ENCODE measurements at regions not wholly inside any gene's neighbourhood (a gene's known extent, or its start where the extent isn't known, plus 50 kb on each side); places are given as distances from the start of the nearest gene placed in this dataset.

DNA sequence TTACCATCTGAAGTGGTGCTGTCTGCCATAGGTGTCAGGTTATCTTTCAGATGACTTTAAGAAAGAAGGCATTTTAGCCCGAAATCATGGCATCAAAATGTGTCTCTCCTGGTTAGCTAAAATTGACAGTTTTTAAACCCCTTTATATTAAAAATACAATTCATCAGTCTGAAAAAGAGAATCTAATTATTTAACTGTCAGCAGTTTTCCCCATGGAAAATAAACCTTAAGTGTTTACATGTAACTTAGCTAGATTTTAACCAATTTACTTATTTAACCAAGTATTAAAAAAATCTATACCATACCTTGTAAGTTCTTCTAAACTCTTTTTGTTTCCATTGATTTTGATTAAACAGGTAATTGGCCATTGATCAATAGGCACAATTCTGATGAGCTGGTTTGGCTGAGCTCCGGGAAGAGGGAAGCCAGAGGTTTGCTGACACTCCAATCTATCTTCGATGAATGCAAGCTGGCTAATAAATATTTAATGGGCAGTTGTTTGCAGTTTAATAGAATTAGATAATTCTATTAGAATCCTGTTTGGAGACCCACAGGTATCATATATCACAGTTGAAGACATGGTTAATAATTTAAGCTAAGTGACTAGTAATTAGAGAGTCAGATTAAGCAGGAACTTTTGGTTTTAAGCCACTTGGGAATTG, 114.0 kb downstream of the MAT2B start:
- DNase-seq (no peak), ATAC-seq (no peak)
- H3K4me1 Mint-ChIP-seq, result no peaks in the 10 kb centered on the region
- peaks cover 0 to 21% (median 7%) of the 10 kb centered on the region in 5 donors for H3K27me3 Mint-ChIP-seq
- ChIA-PET CTCF (no interaction called here), POLR2A (no interaction called here)
- Histone ChIP-seq H3K27ac (ENCODE audit: low read depth, low read length) (no peak overlapping the region), H3K4me3 (ENCODE audit: low read length) (no peak overlapping the region), H3K4me1 (ENCODE audit: control insufficient read depth in 2 of 2, insufficient read depth in 2 of 2, low read length in 2 of 2) (no peaks in the 10 kb centered on the region), H3K9me3 (ENCODE audit: control insufficient read depth in 2 of 3, low read length in 3 of 3) (no peaks in the 10 kb centered on the region), H3K27me3 (ENCODE audit: control insufficient read depth in 2 of 2, insufficient read depth in 2 of 2, low read length in 2 of 2) (no peaks in the 10 kb centered on the region), H3K36me3 (ENCODE audit: control insufficient read depth in 2 of 3, insufficient read depth in 3 of 3, low read length in 3 of 3) (no peaks in the 10 kb centered on the region)
- H3K36me3 Mint-ChIP-seq, result no peaks in the 10 kb centered on the region
- H3K4me3 Mint-ChIP-seq, result no peak overlapping the region
- intact Hi-C loops (cut with micrococcal nuclease), result no loop called here
- H3K27ac Mint-ChIP-seq, result no peak overlapping the region
- peaks cover 0 to 4% (median 0%) of the 10 kb centered on the region in 11 donors for H3K9me3 Mint-ChIP-seq

DNA sequence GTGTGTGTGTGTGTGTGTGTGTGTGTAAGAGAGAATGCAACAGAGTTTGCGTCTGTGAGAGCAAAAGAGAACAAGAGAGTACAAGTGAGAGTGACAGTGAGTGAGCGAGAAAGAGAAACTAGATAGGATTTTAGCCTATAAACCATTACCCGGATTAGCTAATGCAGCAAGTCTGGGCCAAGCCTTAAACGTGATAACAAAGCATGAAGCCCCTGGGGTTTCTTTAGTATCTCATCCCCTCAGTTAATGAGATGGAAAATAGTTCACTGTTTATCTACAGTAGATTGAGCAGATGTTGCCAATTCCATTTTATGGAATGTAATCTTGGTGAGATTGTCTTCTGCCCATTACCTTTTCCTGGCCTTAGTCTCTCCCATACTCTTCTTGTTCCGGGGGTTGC, 114.5 kb downstream of the MAT2B start:
- ChIA-PET CTCF (no interaction called here), POLR2A (no interaction called here)
- peaks cover 0 to 21% (median 7%) of the 10 kb centered on the region in 5 donors for H3K27me3 Mint-ChIP-seq
- H3K36me3 ChIP-seq (ENCODE audit: control insufficient read depth in 2 of 3, insufficient read depth in 3 of 3, low read length in 3 of 3), result no peaks in the 10 kb centered on the region
- H3K4me3 Mint-ChIP-seq, result no peak overlapping the region
- no peaks in the 10 kb centered on the region for H3K9me3 ChIP-seq (ENCODE audit: control insufficient read depth in 2 of 3, low read length in 3 of 3)
- ATAC-seq (no peak), DNase-seq (no peak)
- peaks cover 0 to 4% (median 0%) of the 10 kb centered on the region in 11 donors for H3K9me3 Mint-ChIP-seq
- no peaks in the 10 kb centered on the region for H3K36me3 Mint-ChIP-seq
- no peak overlapping the region for H3K4me3 ChIP-seq (ENCODE audit: low read length)
- H3K27ac Mint-ChIP-seq, result no peak overlapping the region
- no peaks in the 10 kb centered on the region for H3K4me1 ChIP-seq (ENCODE audit: control insufficient read depth in 2 of 2, insufficient read depth in 2 of 2, low read length in 2 of 2)
- intact Hi-C loops (cut with micrococcal nuclease), result no loop called here
- H3K27ac ChIP-seq (ENCODE audit: low read depth, low read length), result no peak overlapping the region
- H3K4me1 Mint-ChIP-seq, result no peaks in the 10 kb centered on the region
- H3K27me3 ChIP-seq (ENCODE audit: control insufficient read depth in 2 of 2, insufficient read depth in 2 of 2, low read length in 2 of 2), result no peaks in the 10 kb centered on the region

DNA sequence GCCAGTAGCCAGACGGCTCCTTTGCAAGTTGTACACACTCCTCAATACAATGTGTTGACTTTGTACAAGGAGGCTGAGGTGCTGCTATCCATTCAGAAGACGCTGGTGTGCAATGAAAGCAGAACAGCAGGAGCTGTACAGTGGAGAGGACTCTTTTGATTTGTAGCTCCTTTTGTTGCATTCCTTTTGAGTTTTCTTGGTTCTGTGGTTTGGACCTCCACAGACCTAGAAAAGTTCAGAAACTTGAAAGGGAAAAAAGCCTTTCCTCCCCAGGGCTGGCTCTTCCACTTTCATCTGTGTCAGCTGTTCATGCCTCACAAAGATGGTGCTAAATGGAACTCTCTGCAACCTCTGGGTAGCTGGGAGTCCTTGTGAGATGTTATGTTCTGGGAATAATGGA, 117.4 kb downstream of the MAT2B start:
- Histone ChIP-seq H3K9me3 (ENCODE audit: control insufficient read depth in 2 of 3, low read length in 3 of 3) (no peaks in the 10 kb centered on the region), H3K27me3 (ENCODE audit: control insufficient read depth in 2 of 2, insufficient read depth in 2 of 2, low read length in 2 of 2) (no peaks in the 10 kb centered on the region), H3K4me3 (ENCODE audit: low read length) (no peak overlapping the region), H3K36me3 (ENCODE audit: control insufficient read depth in 2 of 3, insufficient read depth in 3 of 3, low read length in 3 of 3) (no peaks in the 10 kb centered on the region), H3K27ac (ENCODE audit: low read depth, low read length) (no peak overlapping the region), H3K4me1 (ENCODE audit: control insufficient read depth in 2 of 2, insufficient read depth in 2 of 2, low read length in 2 of 2) (no peaks in the 10 kb centered on the region)
- ATAC-seq, result no peak
- Mint-ChIP-seq H3K4me1 (no peaks in the 10 kb centered on the region), H3K27me3 (peaks cover 0 to 9% (median 5%) of the 10 kb centered on the region in 5 donors), H3K9me3 (peaks cover 0 to 4% (median 0%) of the 10 kb centered on the region in 11 donors), H3K36me3 (no peaks in the 10 kb centered on the region), H3K27ac (no peak overlapping the region), H3K4me3 (no peak overlapping the region)
- ChIA-PET CTCF (no interaction called here), POLR2A (no interaction called here)
- intact Hi-C loops (cut with micrococcal nuclease), result no loop called here
- no peak for DNase-seq

DNA sequence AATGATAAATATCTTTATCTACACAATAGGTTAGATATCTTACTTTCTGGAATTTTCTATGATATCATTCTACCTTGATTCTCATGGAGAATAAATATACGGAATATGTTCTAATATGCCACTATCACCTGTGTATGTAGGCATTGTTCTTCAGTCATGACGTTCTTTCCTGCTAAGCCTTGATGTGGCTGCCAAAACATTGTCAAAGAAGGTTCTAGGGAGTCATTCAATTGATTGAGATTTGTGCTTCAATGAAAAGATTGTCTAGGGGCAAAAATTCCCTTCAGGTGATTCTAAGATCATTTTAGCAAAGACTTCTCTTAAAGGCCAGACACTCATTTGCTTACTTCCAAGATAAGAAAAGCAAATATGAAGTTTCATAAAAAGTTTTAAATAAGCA, 118.1 kb downstream of the MAT2B start:
- Histone ChIP-seq H3K27ac (ENCODE audit: low read depth, low read length) (no peak overlapping the region), H3K9me3 (ENCODE audit: control insufficient read depth in 2 of 3, low read length in 3 of 3) (no peaks in the 10 kb centered on the region), H3K4me3 (ENCODE audit: low read length) (no peak overlapping the region), H3K27me3 (ENCODE audit: control insufficient read depth in 2 of 2, insufficient read depth in 2 of 2, low read length in 2 of 2) (no peaks in the 10 kb centered on the region), H3K36me3 (ENCODE audit: control insufficient read depth in 2 of 3, insufficient read depth in 3 of 3, low read length in 3 of 3) (no peaks in the 10 kb centered on the region), H3K4me1 (ENCODE audit: control insufficient read depth in 2 of 2, insufficient read depth in 2 of 2, low read length in 2 of 2) (no peaks in the 10 kb centered on the region)
- no peaks in the 10 kb centered on the region for H3K4me1 Mint-ChIP-seq
- CTCF ChIA-PET, result interaction anchor here (0.6 kb wide), 1 partner anchor 17 kb away, joined by 3 read pairs; no protein-coding TSS in a partner anchor
- H3K27ac Mint-ChIP-seq, result no peak overlapping the region
- H3K4me3 Mint-ChIP-seq, result no peak overlapping the region
- peaks cover 0 to 4% (median 0%) of the 10 kb centered on the region in 11 donors for H3K9me3 Mint-ChIP-seq
- POLR2A ChIA-PET, result no interaction called here
- ATAC-seq, result no peak
- intact Hi-C loops (cut with micrococcal nuclease), result no loop called here
- H3K36me3 Mint-ChIP-seq, result no peaks in the 10 kb centered on the region
- H3K27me3 Mint-ChIP-seq, result peaks cover 0 to 9% (median 5%) of the 10 kb centered on the region in 5 donors
- DNase-seq, result no peak

DNA sequence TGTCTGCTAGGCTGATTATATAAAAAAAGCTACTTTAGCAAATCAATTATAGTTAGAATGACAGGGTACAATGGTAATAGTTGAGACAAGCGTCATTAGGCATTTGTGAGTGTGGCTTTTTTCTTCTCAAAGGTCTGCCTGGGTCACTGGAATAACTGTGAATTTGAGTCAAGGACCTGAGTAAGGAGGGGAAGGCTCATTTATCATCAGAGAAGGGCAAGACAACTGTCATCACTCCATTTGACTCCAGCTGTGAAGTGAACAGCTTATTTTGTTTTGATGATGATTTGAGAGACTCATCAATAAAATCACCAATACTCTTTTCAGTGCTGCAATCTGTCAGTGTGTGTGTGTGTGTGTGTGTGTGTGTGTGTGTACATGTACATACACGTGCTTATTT, 118.6 kb downstream of the MAT2B start:
- H3K4me1 Mint-ChIP-seq, result no peaks in the 10 kb centered on the region
- DNase-seq (no peak), ATAC-seq (no peak)
- intact Hi-C loops (cut with micrococcal nuclease), result no loop called here
- H3K36me3 Mint-ChIP-seq, result no peaks in the 10 kb centered on the region
- H3K4me3 Mint-ChIP-seq, result no peak overlapping the region
- peaks cover 0 to 4% (median 0%) of the 10 kb centered on the region in 11 donors for H3K9me3 Mint-ChIP-seq
- no peaks in the 10 kb centered on the region for H3K4me1 ChIP-seq (ENCODE audit: control insufficient read depth in 2 of 2, insufficient read depth in 2 of 2, low read length in 2 of 2)
- no peak overlapping the region for H3K4me3 ChIP-seq (ENCODE audit: low read length)
- POLR2A ChIA-PET, result no interaction called here
- no peaks in the 10 kb centered on the region for H3K27me3 ChIP-seq (ENCODE audit: control insufficient read depth in 2 of 2, insufficient read depth in 2 of 2, low read length in 2 of 2)
- H3K27ac Mint-ChIP-seq, result no peak overlapping the region
- H3K27me3 Mint-ChIP-seq, result peaks cover 0 to 9% (median 3%) of the 10 kb centered on the region in 5 donors
- CTCF ChIA-PET, result interaction anchor here (0.6 kb wide), 1 partner anchor 18 kb away, joined by 3 read pairs; no protein-coding TSS in a partner anchor
- H3K27ac ChIP-seq (ENCODE audit: low read depth, low read length), result no peak overlapping the region
- no peaks in the 10 kb centered on the region for H3K9me3 ChIP-seq (ENCODE audit: control insufficient read depth in 2 of 3, low read length in 3 of 3)
- no peaks in the 10 kb centered on the region for H3K36me3 ChIP-seq (ENCODE audit: control insufficient read depth in 2 of 3, insufficient read depth in 3 of 3, low read length in 3 of 3)

DNA sequence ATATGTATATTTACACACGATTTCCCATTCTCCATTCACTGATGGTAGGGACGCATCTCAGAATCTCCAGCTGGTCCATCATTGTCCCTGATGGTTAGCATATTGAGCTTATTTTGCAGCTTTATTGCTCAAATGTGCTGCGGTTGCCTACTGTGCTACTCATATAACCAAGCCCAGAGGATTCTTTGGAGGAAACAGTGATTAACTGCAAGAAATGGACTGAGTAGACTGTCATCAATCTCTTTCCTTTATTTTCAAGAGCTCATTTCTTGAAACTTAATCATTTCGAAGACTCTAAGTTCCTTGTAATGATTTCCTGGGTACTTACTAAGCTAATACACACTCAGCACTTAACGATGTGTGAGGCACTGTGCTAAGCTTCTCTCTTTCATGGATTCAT, 119.0 kb downstream of the MAT2B start:
- ChIA-PET CTCF (no interaction called here), POLR2A (no interaction called here)
- H3K4me1 ChIP-seq (ENCODE audit: control insufficient read depth in 2 of 2, insufficient read depth in 2 of 2, low read length in 2 of 2), result no peaks in the 10 kb centered on the region
- Mint-ChIP-seq H3K27me3 (peaks cover 0 to 9% (median 3%) of the 10 kb centered on the region in 5 donors), H3K9me3 (peaks cover 0 to 4% (median 0%) of the 10 kb centered on the region in 11 donors), H3K4me1 (no peaks in the 10 kb centered on the region), H3K36me3 (no peaks in the 10 kb centered on the region), H3K4me3 (no peak overlapping the region), H3K27ac (no peak overlapping the region)
- H3K4me3 ChIP-seq (ENCODE audit: low read length), result no peak overlapping the region
- H3K9me3 ChIP-seq (ENCODE audit: control insufficient read depth in 2 of 3, low read length in 3 of 3), result no peaks in the 10 kb centered on the region
- no peaks in the 10 kb centered on the region for H3K27me3 ChIP-seq (ENCODE audit: control insufficient read depth in 2 of 2, insufficient read depth in 2 of 2, low read length in 2 of 2)
- no peaks in the 10 kb centered on the region for H3K36me3 ChIP-seq (ENCODE audit: control insufficient read depth in 2 of 3, insufficient read depth in 3 of 3, low read length in 3 of 3)
- DNase-seq, result no peak
- no peak for ATAC-seq
- intact Hi-C loops (cut with micrococcal nuclease), result no loop called here
- H3K27ac ChIP-seq (ENCODE audit: low read depth, low read length), result no peak overlapping the region

DNA sequence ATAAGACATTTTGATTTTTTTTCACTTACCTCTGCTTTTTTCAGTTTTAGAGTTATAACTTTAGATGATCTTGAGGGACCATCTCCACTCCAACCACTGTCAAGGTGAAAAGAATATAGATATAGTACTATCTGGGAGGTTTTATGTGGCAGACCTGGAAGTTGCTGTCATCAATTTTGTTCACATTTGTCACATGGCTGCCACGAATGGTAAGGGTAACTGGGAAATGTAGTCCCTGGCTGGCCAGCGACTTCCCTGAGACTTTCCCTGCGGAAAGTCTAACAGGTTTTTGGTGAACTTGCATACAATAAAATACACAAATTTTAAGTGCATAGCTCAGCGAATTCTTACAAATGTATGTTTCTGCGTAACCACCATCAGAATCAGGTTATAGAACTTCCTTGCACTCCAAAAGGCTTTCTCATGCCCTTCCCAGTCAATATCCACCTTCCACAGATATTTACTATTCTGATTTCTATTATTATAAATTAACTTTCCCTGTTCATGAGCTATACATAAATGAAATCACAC, 121.5 kb downstream of the MAT2B start:
- H3K27ac Mint-ChIP-seq, result no peak overlapping the region
- H3K27me3 Mint-ChIP-seq, result peaks cover 0 to 5% (median 5%) of the 10 kb centered on the region in 5 donors
- Histone ChIP-seq H3K9me3 (ENCODE audit: control insufficient read depth in 2 of 3, low read length in 3 of 3) (no peaks in the 10 kb centered on the region), H3K27ac (ENCODE audit: low read depth, low read length) (no peak overlapping the region), H3K36me3 (ENCODE audit: control insufficient read depth in 2 of 3, insufficient read depth in 3 of 3, low read length in 3 of 3) (no peaks in the 10 kb centered on the region), H3K4me1 (ENCODE audit: control insufficient read depth in 2 of 2, insufficient read depth in 2 of 2, low read length in 2 of 2) (no peaks in the 10 kb centered on the region), H3K27me3 (ENCODE audit: control insufficient read depth in 2 of 2, insufficient read depth in 2 of 2, low read length in 2 of 2) (no peaks in the 10 kb centered on the region), H3K4me3 (ENCODE audit: low read length) (no peak overlapping the region)
- ChIA-PET POLR2A (no interaction called here), CTCF (interaction anchor here (0.6 kb wide), 1 partner anchor 15 kb away, joined by 3 read pairs; no protein-coding TSS in a partner anchor)
- H3K36me3 Mint-ChIP-seq, result no peaks in the 10 kb centered on the region
- DNase-seq (no peak), ATAC-seq (no peak)
- no peak overlapping the region for H3K4me3 Mint-ChIP-seq
- no peaks in the 10 kb centered on the region for H3K4me1 Mint-ChIP-seq
- intact Hi-C loops (cut with micrococcal nuclease), result no loop called here
- H3K9me3 Mint-ChIP-seq, result peaks cover 0 to 4% (median 0%) of the 10 kb centered on the region in 11 donors

Measured in naive thymus-derived CD4-positive, alpha-beta T cell (primary cell).